T-helper 17 cell (primary cell): ENCODE measurements at regions not wholly inside any gene's neighbourhood (a gene's known extent, or its start where the extent isn't known, plus 50 kb on each side); places are given as distances from the start of the nearest gene placed in this dataset.
"Not testable (repeated sequence)": the region's sequence is repeated elsewhere in the genome, so short reads cannot be mapped to it uniquely, and the experiment has no call there.

Experiments used
- ATAC-seq: fragments of 150-1000 bp; cut with Tn5 transposase; 2 replicates; pipeline ENCODE4 v1.10.0; 2021; ENCODE audit warnings: mild to moderate bottlenecking, moderate library complexity
- DNase-seq, 3 donors: peaks; one replicate each; pipeline versions ENCODE4 v3.0.0 to v3.0.0-alpha.2; 2020 to 2021
- H3K9me3 ChIP-seq: one replicate; pipeline ENCODE4 v1.7.0; 2013; ENCODE audit warnings: low read length, mild to moderate bottlenecking; ENCODE audit not compliant: control insufficient read depth, poor library complexity, severe bottlenecking
- H3K27ac Mint-ChIP-seq: one replicate; pipeline ENCODE4 v1.8.0; 2022; ENCODE audit warnings: mild to moderate bottlenecking, moderate library complexity, mixed read lengths
- H3K27me3 Mint-ChIP-seq: one replicate; pipeline ENCODE4 v1.8.0; 2022; ENCODE audit warnings: mixed read lengths
- H3K36me3 Mint-ChIP-seq: one replicate; pipeline ENCODE4 v1.8.0; 2022; ENCODE audit warnings: low read depth, mixed read lengths
- H3K4me1 Mint-ChIP-seq: one replicate; pipeline ENCODE4 v1.8.0; 2022; ENCODE audit warnings: mild to moderate bottlenecking, mixed read lengths
- H3K4me3 Mint-ChIP-seq: one replicate; pipeline ENCODE4 v1.8.0; 2022; ENCODE audit warnings: mild to moderate bottlenecking, moderate library complexity, mixed read lengths

DNA sequence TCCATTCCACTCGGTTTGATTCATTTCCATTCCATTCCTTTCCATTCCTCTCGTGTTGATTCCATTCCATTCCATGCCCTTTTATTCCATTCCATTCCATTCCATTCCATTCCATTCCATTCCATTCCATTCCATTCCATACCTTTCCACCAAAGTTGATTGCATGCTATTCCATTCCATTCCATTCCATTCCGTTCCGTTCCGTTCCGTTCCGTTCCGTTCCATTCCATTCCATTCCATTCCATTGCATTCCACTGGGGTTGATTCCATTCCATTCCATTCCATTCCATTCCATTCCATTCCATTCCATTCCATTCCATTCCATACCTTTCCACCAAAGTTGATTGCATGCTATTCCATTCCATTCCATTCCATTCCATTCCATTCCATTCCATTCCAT lies 154.3 kb downstream of the CWH43 start:
- peaks cover 10% of the 10 kb centered on the region for H3K36me3 Mint-ChIP-seq
- H3K4me3 Mint-ChIP-seq, ATAC-seq, H3K27ac Mint-ChIP-seq, H3K4me1 Mint-ChIP-seq, H3K27me3 Mint-ChIP-seq: not testable (repeated sequence)
- DNase-seq: peak in 1 of 3 donors; percentile 9
- H3K9me3 ChIP-seq: peaks cover 10% of the 10 kb centered on the region

DNA sequence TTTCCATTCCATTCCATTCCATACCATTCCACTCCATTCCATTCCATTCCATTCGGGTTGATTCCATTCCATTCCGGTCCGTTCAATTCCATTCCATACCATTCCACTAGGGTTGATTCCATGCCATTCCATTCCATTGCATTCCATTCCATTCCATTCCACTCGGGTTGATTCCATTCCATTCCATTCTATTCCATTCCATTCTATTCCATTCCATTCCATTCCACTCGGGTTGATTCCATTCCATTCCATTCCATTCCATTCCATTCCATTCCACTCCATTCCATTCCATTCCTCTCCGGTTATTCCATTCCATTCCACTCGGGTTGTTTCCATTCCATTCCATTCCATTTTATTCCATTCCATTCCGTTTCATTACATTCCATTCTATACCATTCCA lies 155.9 kb downstream of the CWH43 start:
- H3K9me3 ChIP-seq: peaks cover 23% of the 10 kb centered on the region
- peak; percentile 43 for ATAC-seq
- DNase-seq, H3K4me1 Mint-ChIP-seq, H3K27ac Mint-ChIP-seq, H3K4me3 Mint-ChIP-seq, H3K27me3 Mint-ChIP-seq: not testable (repeated sequence)
- peaks cover 10% of the 10 kb centered on the region for H3K36me3 Mint-ChIP-seq

DNA sequence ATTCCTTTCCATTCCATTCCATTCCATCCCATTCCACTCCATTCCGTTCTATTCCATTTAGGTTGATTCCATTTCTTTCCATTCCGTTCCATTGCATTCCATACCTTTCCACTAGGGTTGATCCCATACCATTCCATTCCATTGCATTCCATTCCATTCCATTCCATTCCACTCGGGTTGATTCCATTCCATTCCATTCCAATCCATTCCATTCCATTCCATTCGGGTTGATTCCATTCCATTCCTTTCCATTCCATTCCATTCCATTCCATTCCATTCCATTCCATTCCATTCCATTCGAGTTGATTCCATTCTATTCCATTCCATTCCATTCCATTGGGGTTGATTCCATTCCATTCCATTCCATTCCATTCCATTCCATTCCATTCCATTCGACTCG lies 161.1 kb downstream of the CWH43 start:
- not testable (repeated sequence) for DNase-seq, H3K4me3 Mint-ChIP-seq, H3K4me1 Mint-ChIP-seq, H3K27me3 Mint-ChIP-seq, H3K27ac Mint-ChIP-seq
- H3K36me3 Mint-ChIP-seq: peaks cover 12% of the 10 kb centered on the region
- H3K9me3 ChIP-seq: peaks cover 62% of the 10 kb centered on the region
- peak; percentile 51 for ATAC-seq

DNA sequence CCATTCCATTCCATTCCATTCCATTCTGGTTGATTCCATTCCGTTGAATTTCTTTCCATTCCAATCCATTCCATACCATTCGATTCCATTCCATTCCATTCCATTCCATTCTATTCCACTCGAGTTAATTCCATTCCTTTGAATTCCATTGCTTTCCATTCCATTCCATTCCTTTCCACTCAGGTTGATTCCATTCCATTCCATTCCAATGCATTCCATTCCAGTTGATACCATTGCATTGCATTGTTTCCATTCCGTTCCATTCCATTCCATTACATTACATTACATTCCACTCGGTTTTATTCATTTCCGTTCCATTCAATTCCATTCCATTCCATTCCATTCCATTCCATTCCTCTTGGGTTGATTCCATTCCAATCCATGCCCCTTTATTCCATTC lies 161.5 kb downstream of the CWH43 start:
- H3K4me1 Mint-ChIP-seq, H3K27ac Mint-ChIP-seq, DNase-seq, H3K27me3 Mint-ChIP-seq, H3K4me3 Mint-ChIP-seq, ATAC-seq: not testable (repeated sequence)
- peaks cover 67% of the 10 kb centered on the region for H3K9me3 ChIP-seq
- peaks cover 12% of the 10 kb centered on the region for H3K36me3 Mint-ChIP-seq

GRCh38 chr4:49149006-49149975 lies 163.2 kb downstream of the CWH43 start:
- H3K4me1 Mint-ChIP-seq, H3K27ac Mint-ChIP-seq, H3K27me3 Mint-ChIP-seq, DNase-seq, H3K4me3 Mint-ChIP-seq: not testable (repeated sequence)
- peaks cover 78% of the 10 kb centered on the region for H3K9me3 ChIP-seq
- ATAC-seq: peak; percentile 79
- peaks cover 20% of the 10 kb centered on the region for H3K36me3 Mint-ChIP-seq

GRCh38 chr4:49150351-49151083 lies 164.4 kb downstream of the CWH43 start:
- H3K4me1 Mint-ChIP-seq, H3K4me3 Mint-ChIP-seq, H3K27ac Mint-ChIP-seq, H3K27me3 Mint-ChIP-seq, DNase-seq: not testable (repeated sequence)
- H3K36me3 Mint-ChIP-seq: peaks cover 19% of the 10 kb centered on the region
- peaks cover 81% of the 10 kb centered on the region for H3K9me3 ChIP-seq
- peak; percentile 23 for ATAC-seq

GRCh38 chr4:49153011-49153410 lies 166.9 kb downstream of the CWH43 start:
- H3K4me1 Mint-ChIP-seq, H3K4me3 Mint-ChIP-seq, H3K27me3 Mint-ChIP-seq, H3K27ac Mint-ChIP-seq, DNase-seq: not testable (repeated sequence)
- peaks cover 19% of the 10 kb centered on the region for H3K36me3 Mint-ChIP-seq
- peaks cover 68% of the 10 kb centered on the region for H3K9me3 ChIP-seq
- ATAC-seq: peak; percentile 18

GRCh38 chr4:49154308-49155103 lies 168.4 kb downstream of the CWH43 start:
- H3K36me3 Mint-ChIP-seq: peaks cover 16% of the 10 kb centered on the region
- H3K27me3 Mint-ChIP-seq, H3K4me3 Mint-ChIP-seq, DNase-seq, H3K27ac Mint-ChIP-seq, H3K4me1 Mint-ChIP-seq: not testable (repeated sequence)
- peak; percentile 59 for ATAC-seq
- H3K9me3 ChIP-seq: peaks cover 57% of the 10 kb centered on the region

DNA sequence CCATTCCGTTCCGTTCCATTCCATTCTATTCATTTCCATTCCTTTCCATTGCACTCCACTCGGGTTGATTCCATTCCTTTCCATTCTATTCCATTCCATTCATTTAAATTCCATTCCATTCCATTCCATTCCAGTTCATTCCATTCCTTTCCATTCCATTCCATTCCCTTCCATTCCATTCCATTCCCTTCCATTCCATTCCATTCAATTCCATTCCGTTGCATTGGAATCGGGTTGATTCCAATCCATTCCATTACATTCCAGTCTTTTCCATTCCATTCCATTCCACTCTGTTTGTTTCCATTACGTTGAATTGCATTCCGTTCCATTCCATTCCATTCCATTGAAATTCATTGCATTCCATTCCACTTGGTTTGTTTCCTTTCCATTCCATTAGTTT lies 169.2 kb downstream of the CWH43 start:
- not testable (repeated sequence) for H3K4me1 Mint-ChIP-seq, H3K27me3 Mint-ChIP-seq, H3K27ac Mint-ChIP-seq, DNase-seq, ATAC-seq, H3K4me3 Mint-ChIP-seq
- H3K9me3 ChIP-seq: peaks cover 50% of the 10 kb centered on the region
- H3K36me3 Mint-ChIP-seq: peaks cover 14% of the 10 kb centered on the region

DNA sequence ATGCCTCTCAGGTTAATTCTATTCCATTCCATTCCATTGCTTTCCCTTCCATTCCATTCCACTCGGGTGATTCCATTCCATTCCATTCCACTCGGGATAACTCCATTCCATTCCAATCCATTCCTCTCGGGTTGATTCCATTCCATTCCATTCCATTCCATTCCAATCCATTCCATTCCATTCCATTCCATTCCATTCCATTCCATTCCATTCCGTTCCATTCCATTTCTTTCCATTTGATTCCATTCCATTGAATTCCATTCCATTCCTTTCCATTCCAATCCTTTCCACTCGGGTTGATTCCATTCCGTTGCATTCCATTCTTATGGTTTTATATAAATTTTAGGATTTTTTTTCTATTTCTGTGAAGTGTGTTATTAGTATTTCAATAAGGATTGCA lies 170.2 kb downstream of the CWH43 start:
- H3K4me1 Mint-ChIP-seq, DNase-seq, H3K27me3 Mint-ChIP-seq, H3K4me3 Mint-ChIP-seq, ATAC-seq, H3K27ac Mint-ChIP-seq: not testable (repeated sequence)
- H3K36me3 Mint-ChIP-seq: peaks cover 13% of the 10 kb centered on the region
- H3K9me3 ChIP-seq: peaks cover 42% of the 10 kb centered on the region

DNA sequence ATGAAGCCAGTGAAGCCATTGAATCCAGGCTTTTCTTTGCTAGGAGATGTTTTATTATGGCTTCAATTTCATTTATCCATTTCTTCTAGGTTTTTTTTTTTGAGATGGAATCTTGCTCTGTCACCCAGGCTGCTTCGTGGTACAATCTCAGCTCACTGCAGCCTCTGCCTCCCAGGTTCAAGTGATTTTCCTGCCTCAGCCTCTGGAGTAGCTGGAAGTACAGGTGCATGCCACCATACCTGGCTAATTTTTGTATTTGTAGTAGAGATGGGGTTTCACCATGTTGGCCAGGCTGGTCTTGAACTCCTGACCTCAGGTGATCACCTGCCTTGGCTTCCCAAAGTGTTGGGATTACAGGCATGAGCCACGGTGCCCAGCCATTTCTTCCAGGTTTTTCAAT lies 171.6 kb downstream of the CWH43 start:
- H3K36me3 Mint-ChIP-seq: peaks cover 13% of the 10 kb centered on the region
- H3K4me3 Mint-ChIP-seq, H3K27me3 Mint-ChIP-seq, H3K27ac Mint-ChIP-seq, H3K4me1 Mint-ChIP-seq, ATAC-seq, DNase-seq: not testable (repeated sequence)
- H3K9me3 ChIP-seq: peaks cover 34% of the 10 kb centered on the region

DNA sequence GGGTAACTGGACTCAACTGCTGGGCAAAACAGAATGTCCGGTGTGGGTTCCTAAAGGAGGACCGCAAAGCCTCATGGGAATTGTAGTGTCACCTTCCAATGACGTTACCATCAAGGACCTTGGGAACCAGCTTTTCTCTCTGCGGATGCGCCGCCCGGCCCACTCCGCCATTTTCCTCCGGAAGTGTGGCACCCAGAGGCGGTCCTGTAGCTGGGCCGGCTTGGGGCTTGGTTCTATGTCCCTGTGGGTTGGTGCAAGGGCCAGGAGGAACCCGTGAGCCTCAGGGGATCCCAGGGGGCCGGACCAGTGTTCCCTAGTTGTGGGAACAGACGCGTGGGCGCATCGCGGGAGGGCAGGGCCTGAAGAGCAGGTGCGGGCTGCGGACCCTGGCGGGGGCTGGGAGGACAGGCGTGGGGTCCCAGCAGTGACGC lies 175.1 kb downstream of the CWH43 start:
- not testable (repeated sequence) for H3K27me3 Mint-ChIP-seq, H3K4me1 Mint-ChIP-seq, H3K27ac Mint-ChIP-seq, H3K36me3 Mint-ChIP-seq, ATAC-seq, DNase-seq, H3K4me3 Mint-ChIP-seq, H3K9me3 ChIP-seq

DNA sequence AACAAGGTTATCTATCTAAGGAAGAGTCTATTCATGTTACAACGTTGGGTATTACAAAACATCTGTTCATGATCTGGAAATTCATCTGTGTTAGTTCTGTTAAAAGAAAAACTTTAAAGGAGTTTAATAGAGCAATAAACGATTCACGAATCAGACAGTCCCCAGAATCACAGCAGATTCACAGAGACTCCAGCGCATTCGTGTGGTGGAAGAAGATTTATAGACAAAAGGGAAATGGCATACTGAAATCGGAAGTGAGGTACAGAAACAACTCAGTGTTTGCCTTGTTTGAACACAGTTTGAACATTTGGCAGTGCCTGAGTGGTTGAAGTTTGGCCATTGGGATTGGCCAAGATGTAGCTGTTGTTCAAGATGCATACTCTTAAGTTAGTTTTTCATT lies 178.8 kb downstream of the CWH43 start:
- H3K9me3 ChIP-seq, DNase-seq, H3K36me3 Mint-ChIP-seq, ATAC-seq, H3K27me3 Mint-ChIP-seq, H3K27ac Mint-ChIP-seq, H3K4me1 Mint-ChIP-seq, H3K4me3 Mint-ChIP-seq: not testable (repeated sequence)
